ENCODE measurements at regions not wholly inside any gene's neighbourhood (a gene's known extent, or its start where the extent isn't known, plus 50 kb on each side); places are given as distances from the start of the nearest gene placed in this dataset.

DNA sequence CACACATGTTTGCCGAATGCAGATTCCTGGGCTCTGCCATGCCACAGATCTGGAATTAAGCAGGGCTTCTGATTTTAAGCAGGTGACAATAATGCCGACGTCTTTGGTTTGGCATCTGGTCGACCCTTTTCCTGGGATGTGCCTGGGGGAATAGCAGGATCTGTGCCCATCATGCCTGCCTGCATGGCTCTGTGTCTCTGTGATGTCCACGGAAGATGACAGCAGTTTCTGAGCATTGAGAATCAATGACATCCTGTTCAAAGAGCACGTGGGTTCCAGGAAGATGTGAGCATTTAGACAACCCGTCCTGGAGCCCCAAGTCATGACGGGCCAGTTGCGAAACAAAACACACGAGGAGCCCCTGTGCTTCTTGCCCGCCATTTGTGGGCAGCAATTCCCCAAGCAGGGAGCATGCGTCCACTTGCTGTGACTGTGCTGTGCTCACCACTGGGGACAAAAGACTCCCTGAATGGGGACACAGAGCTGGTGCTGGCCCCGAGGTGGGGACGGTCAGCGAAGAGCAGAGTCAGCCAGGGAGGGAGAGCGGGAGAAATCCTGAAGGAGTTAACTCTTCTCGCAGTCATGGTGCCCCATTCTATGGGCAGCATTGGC is 110.1 kb downstream of the ERMARD start:
- TF ChIP-seq GATA2 (CRISPR knock-in tag; IDR thresholded peaks at IDR 0.05) (no peak), POLR2AphosphoS5 (IDR thresholded peaks at IDR 0.05; ENCODE audit: low read depth, low read length) (no peak), RAD21 (IDR thresholded peaks at IDR 0.05; ENCODE audit: low read length) (no peak), TEAD4 (IDR thresholded peaks at IDR 0.05; ENCODE audit: borderline replicate concordance, insufficient read depth) (no peak), YY1 (IDR thresholded peaks at IDR 0.05; ENCODE audit: low read depth) (no peak), EP300 (IDR thresholded peaks at IDR 0.05; ENCODE audit: borderline replicate concordance in 1 of 2, low read depth in 1 of 2, low read length in 1 of 2) (no peak), ELF1 (IDR thresholded peaks at IDR 0.05) (no peak)
- TF ChIP-seq, protein P1, sequence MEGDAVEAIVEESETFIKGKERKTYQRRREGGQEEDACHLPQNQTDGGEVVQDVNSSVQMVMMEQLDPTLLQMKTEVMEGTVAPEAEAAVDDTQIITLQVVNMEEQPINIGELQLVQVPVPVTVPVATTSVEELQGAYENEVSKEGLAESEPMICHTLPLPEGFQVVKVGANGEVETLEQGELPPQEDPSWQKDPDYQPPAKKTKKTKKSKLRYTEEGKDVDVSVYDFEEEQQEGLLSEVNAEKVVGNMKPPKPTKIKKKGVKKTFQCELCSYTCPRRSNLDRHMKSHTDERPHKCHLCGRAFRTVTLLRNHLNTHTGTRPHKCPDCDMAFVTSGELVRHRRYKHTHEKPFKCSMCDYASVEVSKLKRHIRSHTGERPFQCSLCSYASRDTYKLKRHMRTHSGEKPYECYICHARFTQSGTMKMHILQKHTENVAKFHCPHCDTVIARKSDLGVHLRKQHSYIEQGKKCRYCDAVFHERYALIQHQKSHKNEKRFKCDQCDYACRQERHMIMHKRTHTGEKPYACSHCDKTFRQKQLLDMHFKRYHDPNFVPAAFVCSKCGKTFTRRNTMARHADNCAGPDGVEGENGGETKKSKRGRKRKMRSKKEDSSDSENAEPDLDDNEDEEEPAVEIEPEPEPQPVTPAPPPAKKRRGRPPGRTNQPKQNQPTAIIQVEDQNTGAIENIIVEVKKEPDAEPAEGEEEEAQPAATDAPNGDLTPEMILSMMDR (IDR thresholded peaks at IDR 0.05): no peak

Data from SK-N-SH (cell line).